B cell (primary cell): ENCODE measurements at regions not wholly inside any gene's neighbourhood (a gene's known extent, or its start where the extent isn't known, plus 50 kb on each side); places are given as distances from the start of the nearest gene placed in this dataset.

ENCODE experiments used
- ATAC-seq: fragments of 200-7000 bp; cut with Tn5 transposase; one replicate; pipeline ENCODE4 v1.10.0; 2021; ENCODE audit warnings: low read depth, mild to moderate bottlenecking, moderate number of reproducible peaks, moderate library complexity
- CTCF ChIA-PET: fragments of 350-600 bp; sonication (Branson Sonifier 250); formaldehyde crosslinking; loops from one replicate; lab custom pipeline; 2021; ENCODE audit warnings: antibody characterized with exemption, inconsistent platforms; lab: Charles Lee
- POLR2A ChIA-PET: fragments of 350-600 bp; sonication (Branson Sonifier 250); formaldehyde crosslinking; loops from one replicate; lab custom pipeline; 2021; ENCODE audit warnings: antibody characterized with exemption; lab: Charles Lee
- DNase-seq: peaks from one replicate; pipeline ENCODE4 v3.0.0; 2013
- H2AFZ ChIP-seq: 2 replicates; pipeline ENCODE4 v1.6.1; 2012; ENCODE audit warnings: mild to moderate bottlenecking, low read depth, low read length; ENCODE audit not compliant: insufficient read depth, poor library complexity, severe bottlenecking
- H3K27ac ChIP-seq, 2 donors: 1 replicate in 1 of 2; 2 replicates in 1 of 2; pipeline ENCODE4 v1.5.1; 2012 to 2013; ENCODE audit warnings: low read length in 2 of 2, mild to moderate bottlenecking in 2 of 2, moderate library complexity in 1 of 2
- H3K27me3 ChIP-seq, 4 experiments: fragments of 200-600 bp in 1 of 4; sonication (generic) in 1 of 4; replicated peaks in 1 of 4; 1 replicate in 2 of 4; 2 replicates in 2 of 4; pipeline versions ENCODE4 v1.6.1 to v1.7.0; 2013 to 2016; ENCODE audit warnings: low read length in 3 of 4, mild to moderate bottlenecking in 2 of 4, mixed read lengths in 1 of 4, moderate library complexity in 1 of 4; ENCODE audit not compliant: insufficient read depth in 4 of 4, control insufficient read depth in 3 of 4; ENCODE audit errors: control extremely low read depth in 1 of 4
- H3K36me3 ChIP-seq, 2 experiments: replicated peaks in 1 of 2; 1 replicate in 1 of 2; 2 replicates in 1 of 2; pipeline versions ENCODE4 v1.6.1 to v1.7.1; 2013; ENCODE audit warnings: low read length in 1 of 2; ENCODE audit not compliant: insufficient read depth in 2 of 2, control insufficient read depth in 1 of 2; ENCODE audit errors: control extremely low read depth in 1 of 2, extremely low read depth in 1 of 2
- H3K4me1 ChIP-seq, 2 donors: fragments of 200-600 bp in 1 of 2; sonication (generic) in 1 of 2; 1 replicate in 1 of 2; 2 replicates in 1 of 2; pipeline versions ENCODE4 v1.5.1 to v1.6.1; 2013 to 2017; ENCODE audit warnings: low read length in 2 of 2; ENCODE audit not compliant: control insufficient read depth in 2 of 2, insufficient read depth in 2 of 2
- H3K4me2 ChIP-seq: replicated peaks from 2 replicates; pipeline ENCODE3; 2012; ENCODE audit warnings: mild to moderate bottlenecking, low read depth, low read length; ENCODE audit not compliant: poor library complexity, severe bottlenecking
- H3K4me3 ChIP-seq, 5 experiments: fragments of 200-600 bp in 1 of 5; sonication (generic) in 1 of 5; 1 replicate in 3 of 5; 2 replicates in 2 of 5; pipeline versions ENCODE4 v1.5.1 to v1.7.0; 2011 to 2016; ENCODE audit warnings: low read length in 4 of 5, mild to moderate bottlenecking in 4 of 5, low read depth in 2 of 5, control low read depth in 1 of 5, moderate library complexity in 1 of 5; ENCODE audit not compliant: insufficient read depth in 1 of 5; ENCODE audit errors: control extremely low read depth in 1 of 5, extremely low read depth in 1 of 5
- H3K79me2 ChIP-seq: fragments of 200-600 bp; sonication (generic); one replicate; pipeline ENCODE4 v1.6.0; 2016; ENCODE audit warnings: low read length; ENCODE audit not compliant: control insufficient read depth, insufficient read depth
- H3K9ac ChIP-seq: fragments of 200-600 bp; sonication (generic); 2 replicates; pipeline ENCODE4 v1.6.1; 2017; ENCODE audit warnings: mild to moderate bottlenecking, low read length, moderate library complexity
- H3K9me3 ChIP-seq, 3 donors: one replicate each; pipeline versions ENCODE4 v1.6.1 to v1.7.1; 2013; ENCODE audit warnings: low read length in 2 of 3; ENCODE audit not compliant: control insufficient read depth in 2 of 3, insufficient read depth in 1 of 3; ENCODE audit errors: control extremely low read depth in 1 of 3
- H4K20me1 ChIP-seq: 2 replicates; pipeline ENCODE4 v1.6.0; 2012; ENCODE audit warnings: mild to moderate bottlenecking, low read length; ENCODE audit not compliant: insufficient read depth, control insufficient read depth, poor library complexity, severe bottlenecking
- H3K27ac Mint-ChIP-seq: one replicate; pipeline ENCODE4 v1.8.0; 2021; ENCODE audit warnings: mixed read lengths
- H3K27me3 Mint-ChIP-seq: one replicate; pipeline ENCODE4 v1.8.0; 2021; ENCODE audit warnings: mixed read lengths
- H3K4me1 Mint-ChIP-seq: one replicate; pipeline ENCODE4 v1.8.0; 2021; ENCODE audit warnings: mixed read lengths
- H3K4me3 Mint-ChIP-seq: one replicate; pipeline ENCODE4 v1.8.0; 2021; ENCODE audit warnings: mixed read lengths
- H3K9me3 Mint-ChIP-seq: one replicate; pipeline ENCODE4 v1.8.0; 2022; ENCODE audit warnings: mixed read lengths; ENCODE audit not compliant: insufficient read depth
- EZH2 ChIP-seq: IDR thresholded peaks from 2 replicates; pipeline ENCODE4 v1.6.1; 2012; ENCODE audit warnings: borderline replicate concordance, low read depth, mild to moderate bottlenecking, moderate library complexity, low read length; ENCODE audit not compliant: insufficient read depth, poor library complexity, severe bottlenecking
- WGBS: methylation state at CpG from one replicate; pipeline ENCODE4 v1.1.5; 2013; ENCODE audit warnings: missing lambda C conversion rate; ENCODE audit not compliant: insufficient coverage; 5-methylcytosine and 5-hydroxymethylcytosine counted together
- intact Hi-C: fragments of 100-400 bp; cut with micrococcal nuclease; formaldehyde crosslinking; loops from one replicate; pipeline ENCODE4 v1.10.0; 2022
- TF ChIP-seq, protein P1 (sequence below): fragments of 200-600 bp; IDR thresholded peaks from one replicate; pipeline ENCODE4 v1.8.0; 2022; ENCODE audit warnings: antibody characterized with exemption, mild to moderate bottlenecking

DNA sequence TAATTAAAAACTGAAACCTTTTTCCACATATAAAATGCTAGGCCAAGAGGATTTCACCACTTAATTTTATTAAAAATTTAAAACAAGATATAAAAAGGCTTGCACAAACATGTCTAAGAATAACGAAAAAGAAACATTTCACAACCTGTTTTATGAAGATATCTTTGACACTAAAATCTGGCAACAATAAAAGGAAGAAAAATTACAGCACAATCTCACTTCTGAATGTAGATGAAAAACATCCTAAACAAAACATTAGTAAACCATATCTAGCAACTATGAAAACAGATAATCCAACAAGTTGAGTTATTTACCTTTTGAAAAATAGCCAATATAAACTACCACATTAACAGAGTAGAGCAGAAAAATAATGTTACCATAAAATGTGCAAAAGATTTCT lies 185.4 kb upstream of the MMADHC start:
- no peaks in the 10 kb centered on the region for H4K20me1 ChIP-seq
- POLR2A ChIA-PET: no interaction called here
- H3K9me3 ChIP-seq: no peaks in the 10 kb centered on the region
- CTCF ChIA-PET: no interaction called here
- H3K27me3 Mint-ChIP-seq: no peaks in the 10 kb centered on the region
- H3K4me1 Mint-ChIP-seq: no peaks in the 10 kb centered on the region
- H3K4me3 Mint-ChIP-seq: no peak overlapping the region
- H3K9me3 Mint-ChIP-seq: no peaks in the 10 kb centered on the region
- H3K79me2 ChIP-seq: no peaks in the 10 kb centered on the region
- H2AFZ ChIP-seq: no peak overlapping the region
- H3K27ac Mint-ChIP-seq: no peak overlapping the region
- H3K27me3 ChIP-seq: no peaks in the 10 kb centered on the region
- DNase-seq (no peak), ATAC-seq (no peak)
- H3K4me3 ChIP-seq: no peak overlapping the region
- TF ChIP-seq, protein P1, sequence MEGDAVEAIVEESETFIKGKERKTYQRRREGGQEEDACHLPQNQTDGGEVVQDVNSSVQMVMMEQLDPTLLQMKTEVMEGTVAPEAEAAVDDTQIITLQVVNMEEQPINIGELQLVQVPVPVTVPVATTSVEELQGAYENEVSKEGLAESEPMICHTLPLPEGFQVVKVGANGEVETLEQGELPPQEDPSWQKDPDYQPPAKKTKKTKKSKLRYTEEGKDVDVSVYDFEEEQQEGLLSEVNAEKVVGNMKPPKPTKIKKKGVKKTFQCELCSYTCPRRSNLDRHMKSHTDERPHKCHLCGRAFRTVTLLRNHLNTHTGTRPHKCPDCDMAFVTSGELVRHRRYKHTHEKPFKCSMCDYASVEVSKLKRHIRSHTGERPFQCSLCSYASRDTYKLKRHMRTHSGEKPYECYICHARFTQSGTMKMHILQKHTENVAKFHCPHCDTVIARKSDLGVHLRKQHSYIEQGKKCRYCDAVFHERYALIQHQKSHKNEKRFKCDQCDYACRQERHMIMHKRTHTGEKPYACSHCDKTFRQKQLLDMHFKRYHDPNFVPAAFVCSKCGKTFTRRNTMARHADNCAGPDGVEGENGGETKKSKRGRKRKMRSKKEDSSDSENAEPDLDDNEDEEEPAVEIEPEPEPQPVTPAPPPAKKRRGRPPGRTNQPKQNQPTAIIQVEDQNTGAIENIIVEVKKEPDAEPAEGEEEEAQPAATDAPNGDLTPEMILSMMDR: no peak
- TF ChIP-seq EZH2: no peak
- H3K36me3 ChIP-seq: no peaks in the 10 kb centered on the region
- no peak overlapping the region for H3K27ac ChIP-seq
- no peaks in the 10 kb centered on the region for H3K4me1 ChIP-seq
- no peak overlapping the region for H3K9ac ChIP-seq
- intact Hi-C loops: no loop called here
- WGBS: no CpG with 5 or more reads among the region's 1 CpG
- no peak overlapping the region for H3K4me2 ChIP-seq

- Histone ChIP-seq H3K27me3 (no peaks in the 10 kb centered on the region), H3K9ac (no peak overlapping the region), H3K4me2 (no peak overlapping the region), H2AFZ (no peak overlapping the region), H3K79me2 (no peaks in the 10 kb centered on the region), H4K20me1 (no peaks in the 10 kb centered on the region), H3K4me1 (no peaks in the 10 kb centered on the region), H3K4me3 (no peak overlapping the region), H3K36me3 (no peaks in the 10 kb centered on the region), H3K9me3 (no peaks in the 10 kb centered on the region), H3K27ac (no peak overlapping the region)
- ATAC-seq (no peak), DNase-seq (no peak)
- intact Hi-C loops: no loop called here
- no peaks in the 10 kb centered on the region for H3K4me1 Mint-ChIP-seq
- H3K4me3 Mint-ChIP-seq: no peak overlapping the region
- no peaks in the 10 kb centered on the region for H3K27me3 Mint-ChIP-seq
- no CpG with 5 or more reads among the region's 1 CpG for WGBS
- TF ChIP-seq EZH2: no peak
- H3K27ac Mint-ChIP-seq: no peak overlapping the region
- POLR2A ChIA-PET: no interaction called here
- CTCF ChIA-PET: no interaction called here
- H3K9me3 Mint-ChIP-seq: no peaks in the 10 kb centered on the region
Observed at GRCh38 chr2:149768320-149768799, 180.8 kb upstream of the MMADHC start.
